ENCODE measurements at regions not wholly inside any gene's neighbourhood (a gene's known extent, or its start where the extent isn't known, plus 50 kb on each side); places are given as distances from the start of the nearest gene placed in this dataset.

- Histone ChIP-seq H3K9me3 (no peaks in the 10 kb centered on the region), H3K4me3 (no peak overlapping the region), H3K27ac (no peak overlapping the region), H3K27me3 (no peaks in the 10 kb centered on the region), H3K36me3 (no peaks in the 10 kb centered on the region), H3K4me1 (no peaks in the 10 kb centered on the region)
- intact Hi-C loops (cut with DNase I; ENCODE audit: low total_unique reads) (no loop called here), in situ Hi-C loops (cut with MboI; ENCODE audit: low pct_ligation_motif_present in 1 of 4, low pct_unique_long_range_greater_than_20kb in 1 of 4, low sequenced_read_pairs in 3 of 4) (no loop called here)
- TF ChIP-seq POLR2A (IDR thresholded peaks at IDR 0.05) = no peak
- no peak for TF ChIP-seq EP300 (IDR thresholded peaks at IDR 0.05; ENCODE audit: low read depth)
- TF ChIP-seq, protein P1, sequence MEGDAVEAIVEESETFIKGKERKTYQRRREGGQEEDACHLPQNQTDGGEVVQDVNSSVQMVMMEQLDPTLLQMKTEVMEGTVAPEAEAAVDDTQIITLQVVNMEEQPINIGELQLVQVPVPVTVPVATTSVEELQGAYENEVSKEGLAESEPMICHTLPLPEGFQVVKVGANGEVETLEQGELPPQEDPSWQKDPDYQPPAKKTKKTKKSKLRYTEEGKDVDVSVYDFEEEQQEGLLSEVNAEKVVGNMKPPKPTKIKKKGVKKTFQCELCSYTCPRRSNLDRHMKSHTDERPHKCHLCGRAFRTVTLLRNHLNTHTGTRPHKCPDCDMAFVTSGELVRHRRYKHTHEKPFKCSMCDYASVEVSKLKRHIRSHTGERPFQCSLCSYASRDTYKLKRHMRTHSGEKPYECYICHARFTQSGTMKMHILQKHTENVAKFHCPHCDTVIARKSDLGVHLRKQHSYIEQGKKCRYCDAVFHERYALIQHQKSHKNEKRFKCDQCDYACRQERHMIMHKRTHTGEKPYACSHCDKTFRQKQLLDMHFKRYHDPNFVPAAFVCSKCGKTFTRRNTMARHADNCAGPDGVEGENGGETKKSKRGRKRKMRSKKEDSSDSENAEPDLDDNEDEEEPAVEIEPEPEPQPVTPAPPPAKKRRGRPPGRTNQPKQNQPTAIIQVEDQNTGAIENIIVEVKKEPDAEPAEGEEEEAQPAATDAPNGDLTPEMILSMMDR (IDR thresholded peaks at IDR 0.05) = no peak
- no peak for TF ChIP-seq POLR2AphosphoS5 (IDR thresholded peaks at IDR 0.05)
- 86 to 87% methylated on average over 6 of the region's 6 CpGs for WGBS, 2 donors (ENCODE audit: low coverage in 1 of 2)
- DNase-seq = no peak
Observed at GRCh38 chr5:165296401-165297130, 1791.1 kb downstream of the MAT2B start.

DNA sequence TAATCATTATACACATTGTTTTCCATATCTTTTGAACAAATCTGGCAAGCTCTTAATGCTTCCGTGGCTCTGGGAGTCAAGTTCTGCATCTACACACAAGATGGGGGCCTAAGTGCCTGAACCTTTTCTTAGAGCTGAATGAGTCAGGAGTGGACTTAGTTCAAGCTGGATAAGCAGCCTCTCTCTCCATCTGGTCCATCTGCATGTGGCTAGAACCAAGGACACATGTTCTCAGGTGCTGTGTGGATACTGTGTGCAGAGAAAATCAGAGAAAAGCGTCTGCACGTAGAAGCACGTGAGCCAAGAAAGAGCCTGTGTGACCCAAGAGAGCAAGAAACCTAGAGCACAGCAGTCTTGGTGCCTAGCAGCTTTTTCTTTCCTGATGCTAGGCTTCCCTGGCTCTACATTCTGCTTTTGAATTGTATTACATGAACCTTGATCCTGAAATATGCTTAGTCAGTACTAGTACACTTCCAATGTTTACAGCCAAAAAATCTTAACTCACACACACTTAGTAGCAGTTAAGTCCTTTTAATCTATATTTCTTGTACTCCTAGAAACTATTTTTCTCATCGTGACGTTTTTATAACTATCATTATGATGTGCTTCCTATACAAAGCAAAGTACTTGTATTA, 1798.9 kb downstream of the MAT2B start:
- WGBS, 2 donors (ENCODE audit: low coverage in 1 of 2) = 72 to 74% methylated on average over 6 of the region's 6 CpGs
- in situ Hi-C loops (cut with MboI; ENCODE audit: low pct_ligation_motif_present in 1 of 4, low pct_unique_long_range_greater_than_20kb in 1 of 4, low sequenced_read_pairs in 3 of 4) (no loop called here), intact Hi-C loops (cut with DNase I; ENCODE audit: low total_unique reads) (no loop called here)
- H3K4me3 ChIP-seq = no peak overlapping the region
- DNase-seq = no peak
- H3K9me3 ChIP-seq = no peaks in the 10 kb centered on the region
- H3K27me3 ChIP-seq = no peaks in the 10 kb centered on the region
- no peaks in the 10 kb centered on the region for H3K4me1 ChIP-seq
- no peak overlapping the region for H3K27ac ChIP-seq
- TF ChIP-seq EP300 (IDR thresholded peaks at IDR 0.05; ENCODE audit: low read depth) = no peak
- TF ChIP-seq, protein P1 (IDR thresholded peaks at IDR 0.05) = no peak
- no peak for TF ChIP-seq POLR2AphosphoS5 (IDR thresholded peaks at IDR 0.05)
- no peak for TF ChIP-seq POLR2A (IDR thresholded peaks at IDR 0.05)
- no peaks in the 10 kb centered on the region for H3K36me3 ChIP-seq

- no peak overlapping the region for H3K27ac ChIP-seq
- TF ChIP-seq EP300 (IDR thresholded peaks at IDR 0.05; ENCODE audit: low read depth) = no peak
- no peak for TF ChIP-seq POLR2AphosphoS5 (IDR thresholded peaks at IDR 0.05)
- no peak for TF ChIP-seq POLR2A (IDR thresholded peaks at IDR 0.05)
- H3K36me3 ChIP-seq = no peaks in the 10 kb centered on the region
- DNase-seq = no peak
- no peaks in the 10 kb centered on the region for H3K9me3 ChIP-seq
- in situ Hi-C loops (cut with MboI; ENCODE audit: low pct_ligation_motif_present in 1 of 4, low pct_unique_long_range_greater_than_20kb in 1 of 4, low sequenced_read_pairs in 3 of 4) (no loop called here), intact Hi-C loops (cut with DNase I; ENCODE audit: low total_unique reads) (no loop called here)
- H3K4me3 ChIP-seq = no peak overlapping the region
- H3K27me3 ChIP-seq = no peaks in the 10 kb centered on the region
- WGBS, 2 donors (ENCODE audit: low coverage in 1 of 2) = 24 to 52% methylated on average over 5 to 6 of the region's 6 CpGs
- H3K4me1 ChIP-seq = no peaks in the 10 kb centered on the region
Observed at GRCh38 chr5:165305596-165305995, 1800.2 kb downstream of the MAT2B start.

DNA sequence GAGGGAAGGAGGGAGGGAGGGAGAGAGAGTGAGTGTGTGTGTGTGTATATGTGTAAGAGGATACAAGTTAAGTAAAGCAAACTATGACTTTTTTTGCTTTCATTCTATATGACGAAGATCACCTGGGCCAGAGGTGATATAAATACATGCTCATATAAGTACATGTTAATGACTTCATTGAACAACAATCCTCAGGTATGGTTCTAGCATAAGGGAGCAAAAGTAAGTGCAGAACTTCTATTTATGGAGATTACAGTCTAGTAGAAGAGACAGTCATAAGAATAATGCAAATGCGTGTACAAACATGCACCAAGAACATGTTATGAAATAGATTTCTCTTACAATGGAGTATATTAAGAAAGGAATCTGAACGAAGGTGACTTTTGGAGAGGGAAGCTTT, 1804.0 kb downstream of the MAT2B start:
- no peaks in the 10 kb centered on the region for H3K27me3 ChIP-seq
- H3K36me3 ChIP-seq = no peaks in the 10 kb centered on the region
- H3K9me3 ChIP-seq = no peaks in the 10 kb centered on the region
- no peaks in the 10 kb centered on the region for H3K4me1 ChIP-seq
- DNase-seq = no peak
- intact Hi-C loops (cut with DNase I; ENCODE audit: low total_unique reads) (no loop called here), in situ Hi-C loops (cut with MboI; ENCODE audit: low pct_ligation_motif_present in 1 of 4, low pct_unique_long_range_greater_than_20kb in 1 of 4, low sequenced_read_pairs in 3 of 4) (no loop called here)
- no peak overlapping the region for H3K4me3 ChIP-seq
- TF ChIP-seq EP300 (IDR thresholded peaks at IDR 0.05; ENCODE audit: low read depth) (no peak), POLR2A (IDR thresholded peaks at IDR 0.05) (no peak), POLR2AphosphoS5 (IDR thresholded peaks at IDR 0.05) (no peak)
- TF ChIP-seq, protein P1 (IDR thresholded peaks at IDR 0.05) = no peak
- 65 to 76% methylated on average over 3 of the region's 3 CpGs for WGBS, 2 donors (ENCODE audit: low coverage in 1 of 2)
- no peak overlapping the region for H3K27ac ChIP-seq

All from transverse colon (tissue), 4 donors.